HG03378 (cell line): ENCODE measurements at regions not wholly inside any gene's neighbourhood (a gene's known extent, or its start where the extent isn't known, plus 50 kb on each side); places are given as distances from the start of the nearest gene placed in this dataset.
"Not testable (repeated sequence)": the region's sequence is repeated elsewhere in the genome, so short reads cannot be mapped to it uniquely, and the experiment has no call there.

Experiments used
- ATAC-seq: cut with Tn5 transposase; IDR thresholded peaks from one replicate; pipeline ENCODE4 v1.9.1; 2021; ENCODE audit warnings: mild to moderate bottlenecking, moderate library complexity; ENCODE audit not compliant: unreplicated experiment

DNA sequence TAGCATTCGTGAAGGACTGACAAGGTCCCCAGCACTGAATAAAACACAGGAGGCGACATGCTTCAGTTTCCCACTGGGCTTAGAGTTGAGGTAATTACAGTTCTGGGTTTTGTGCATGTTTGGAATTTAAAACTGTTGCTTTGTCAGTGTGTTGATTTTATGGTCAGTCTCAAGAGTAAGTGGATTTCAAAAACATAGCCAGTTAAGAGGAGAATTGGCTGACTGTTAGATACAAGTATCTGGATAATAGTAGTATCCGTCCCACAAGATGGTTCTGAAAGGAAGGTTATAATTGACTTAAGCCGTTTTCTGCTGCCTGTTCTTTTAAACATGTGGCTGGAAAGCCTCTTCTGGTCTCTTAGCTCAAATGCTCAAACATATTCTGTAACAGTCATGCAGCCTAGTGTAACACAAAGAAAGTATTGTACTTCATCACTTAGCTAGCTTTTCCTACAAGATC is 170.9 kb downstream of the POLR1F start:
- no peak for ATAC-seq

DNA sequence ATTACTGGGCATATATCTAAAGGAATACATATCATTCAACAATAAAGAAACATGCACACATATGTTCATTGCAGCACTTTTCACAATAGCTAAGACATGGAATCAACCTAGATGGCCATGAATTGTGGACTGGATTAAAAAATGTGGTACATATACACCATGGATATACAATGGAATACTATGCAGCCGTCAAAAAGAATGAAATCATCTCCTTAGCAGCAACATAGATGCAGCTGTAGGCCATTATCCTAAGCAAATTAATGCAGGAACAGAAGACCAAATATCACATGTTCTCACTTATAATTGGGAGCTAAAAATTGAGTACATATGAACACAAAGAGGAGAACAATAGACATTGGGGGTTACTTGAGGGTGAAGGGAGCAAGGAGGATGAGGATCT is 175.6 kb downstream of the POLR1F start:
- ATAC-seq: no peak

DNA sequence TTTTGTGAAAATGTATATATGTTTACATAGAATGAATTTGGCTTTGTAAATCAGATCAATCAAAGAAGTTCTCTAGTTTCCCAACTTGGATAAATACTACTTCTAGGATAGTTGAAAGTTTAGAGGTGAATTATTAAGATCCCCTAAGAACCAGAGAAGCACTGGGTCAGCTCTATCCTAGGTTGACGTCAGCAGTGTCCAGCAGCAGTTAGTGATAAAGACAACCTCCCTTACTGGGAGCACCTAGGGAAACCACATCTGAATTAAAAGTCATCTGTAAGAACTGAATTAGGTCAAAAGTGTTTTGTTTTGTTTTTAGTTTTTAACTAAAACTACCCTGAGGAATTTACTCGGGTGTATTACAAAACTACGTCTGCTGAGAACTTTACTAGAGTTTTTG is 178.0 kb downstream of the POLR1F start:
- ATAC-seq: no peak

DNA sequence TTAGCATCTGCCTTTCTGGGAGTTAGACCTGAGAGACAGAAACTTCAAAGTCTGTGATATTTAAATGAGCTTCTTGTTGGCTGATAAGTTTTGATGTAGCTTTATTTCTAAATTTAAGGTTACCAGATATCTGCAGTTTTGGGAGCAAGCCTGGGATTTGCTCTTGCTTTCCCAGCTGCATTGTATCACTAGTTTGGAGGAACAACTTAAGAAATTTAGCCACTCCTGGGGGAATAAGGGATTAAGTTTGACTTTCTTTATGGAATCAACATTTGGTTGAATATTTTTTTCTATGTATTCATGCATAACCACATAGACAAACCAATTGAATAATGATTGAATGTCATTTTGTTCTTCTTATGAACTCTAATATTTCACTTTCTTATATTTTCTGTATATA is 178.6 kb downstream of the POLR1F start:
- no peak for ATAC-seq

DNA sequence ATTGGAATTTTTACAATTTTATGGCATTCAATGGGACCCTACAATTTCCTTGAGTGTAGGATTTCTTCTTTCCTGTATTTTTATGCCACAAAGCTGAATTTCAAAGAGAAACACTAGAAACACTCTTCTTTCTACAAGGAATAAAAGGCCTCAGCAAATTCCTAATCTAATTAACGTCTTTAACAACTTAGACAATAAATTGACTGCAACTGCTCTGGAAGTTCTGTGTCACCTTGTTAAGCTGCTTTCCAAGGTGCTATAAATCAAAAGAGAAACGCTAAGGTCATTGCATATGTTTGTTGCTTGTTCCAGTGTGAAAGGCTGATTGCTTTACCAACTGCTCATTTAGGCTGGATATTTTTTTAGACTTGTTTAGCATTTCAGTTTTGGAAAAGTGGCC is 182.2 kb downstream of the POLR1F start:
- no peak for ATAC-seq

DNA sequence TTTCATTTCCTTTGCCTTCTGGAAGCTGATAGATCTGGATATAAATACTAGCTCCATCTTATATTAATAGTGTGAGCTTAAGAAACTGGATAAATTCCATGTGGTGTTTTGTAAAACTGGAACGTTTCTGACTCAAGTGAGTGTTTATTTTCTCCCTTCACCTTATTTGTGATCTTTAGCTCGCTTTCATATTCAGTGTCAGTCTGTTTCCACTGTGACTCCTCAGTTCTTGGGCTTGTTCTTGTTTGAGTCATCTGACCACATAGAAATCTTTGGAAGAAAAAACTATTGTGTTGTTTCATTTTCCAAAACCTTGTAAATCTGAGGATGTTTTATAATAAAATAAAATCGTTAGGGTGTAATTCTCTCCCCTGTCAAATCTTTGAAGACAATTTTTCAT is 186.4 kb downstream of the POLR1F start:
- no peak for ATAC-seq

DNA sequence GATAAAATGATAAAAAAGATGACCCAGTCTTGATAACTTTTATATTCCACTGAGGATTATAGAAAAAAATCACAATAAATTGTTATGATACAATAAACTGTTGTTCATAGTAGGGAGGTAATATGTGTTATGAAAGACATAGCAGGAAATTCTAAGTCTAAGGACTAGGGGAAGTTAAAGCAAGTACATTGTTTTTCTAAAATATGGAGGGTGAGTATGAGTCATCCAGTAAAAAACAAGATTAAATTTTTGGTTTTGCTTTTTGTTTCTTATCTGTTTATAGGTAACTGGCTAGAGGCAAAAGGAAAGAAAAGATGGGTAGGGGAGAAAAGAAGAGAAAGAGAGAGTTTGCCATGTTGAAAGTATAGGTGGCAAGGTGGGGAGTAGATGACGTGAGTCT is 188.4 kb downstream of the POLR1F start:
- no peak for ATAC-seq

DNA sequence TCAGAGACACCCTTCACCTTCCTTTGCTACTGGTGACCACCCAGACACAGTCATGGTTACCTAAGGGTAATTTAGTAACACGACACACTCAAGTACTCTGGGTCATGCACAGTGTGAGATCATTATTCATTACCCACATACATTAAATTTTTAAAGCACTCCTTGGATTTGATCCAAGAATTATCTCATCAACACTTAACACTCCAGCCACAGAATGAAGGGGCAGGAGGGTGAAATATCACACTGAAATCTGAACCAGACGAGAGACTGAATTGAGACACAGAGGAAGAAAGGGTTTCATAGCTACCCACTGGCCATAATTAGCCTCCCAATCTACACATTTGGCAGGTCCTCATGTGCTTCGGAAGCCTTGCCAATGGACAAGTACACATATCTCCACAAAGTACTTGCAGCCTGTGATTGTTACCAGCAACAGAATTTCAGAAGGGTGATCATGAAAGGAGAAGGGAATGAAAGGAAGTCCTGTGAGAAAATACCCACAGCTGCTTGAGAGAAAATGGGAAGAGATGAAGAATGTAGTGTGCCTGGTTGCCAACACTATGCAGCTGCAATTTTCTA is 189.3 kb downstream of the POLR1F start:
- ATAC-seq: no peak

DNA sequence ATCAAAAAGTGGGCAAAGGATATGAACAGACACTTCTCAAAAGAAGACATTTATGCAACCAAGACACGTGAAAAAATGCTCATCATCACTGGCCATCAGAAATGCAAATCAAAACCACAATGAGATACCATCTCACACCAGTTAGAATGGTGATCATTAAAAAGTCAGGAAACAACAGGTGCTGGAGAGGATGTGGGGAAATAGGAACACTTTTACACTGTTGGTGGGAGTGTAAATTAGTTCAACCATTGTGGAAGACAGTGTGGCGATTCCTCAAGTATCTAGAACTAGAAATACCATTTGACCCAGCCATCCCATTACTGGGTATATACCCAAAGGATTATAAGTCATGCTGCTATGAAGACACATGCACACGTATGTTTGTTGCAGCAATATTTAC is 191.3 kb downstream of the POLR1F start:
- ATAC-seq: not testable (repeated sequence)

DNA sequence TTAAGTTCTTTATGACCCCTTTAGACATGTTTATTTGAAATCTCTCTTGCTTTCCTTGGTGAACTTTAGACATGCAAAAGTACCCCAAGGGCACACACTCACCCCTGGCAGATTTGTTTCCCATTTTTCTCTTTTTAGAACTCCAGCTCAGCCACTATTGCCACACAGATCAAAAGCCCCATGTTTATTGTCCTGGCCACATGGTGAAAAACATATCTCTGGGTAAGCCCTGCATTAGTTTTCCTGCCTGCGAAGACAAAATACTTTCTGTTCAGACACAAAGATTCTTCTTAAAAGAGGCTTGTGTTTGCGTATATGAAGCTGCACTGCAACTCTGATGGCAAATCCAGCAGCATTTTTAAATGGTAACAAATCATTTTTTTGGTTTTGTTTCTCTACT is 200.0 kb downstream of the POLR1F start:
- no peak for ATAC-seq

DNA sequence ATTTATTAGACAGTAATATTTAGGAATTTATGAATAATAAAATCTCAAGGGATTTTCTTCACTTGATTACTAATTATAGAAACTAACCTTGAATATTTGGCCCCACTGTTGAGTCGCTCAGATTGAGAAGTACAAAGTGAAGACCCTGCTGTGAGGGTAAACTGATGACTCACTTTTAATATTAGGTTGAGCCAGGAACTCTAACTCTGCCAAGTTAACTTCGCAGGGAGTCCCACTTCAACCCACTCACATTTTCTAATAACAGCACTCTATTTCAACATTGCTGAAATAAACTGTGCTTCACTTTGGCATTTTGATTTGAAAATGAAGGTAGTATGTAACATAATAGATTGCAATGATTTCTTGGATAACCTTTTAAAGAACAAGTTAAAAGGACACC is 200.7 kb downstream of the POLR1F start:
- no peak for ATAC-seq

DNA sequence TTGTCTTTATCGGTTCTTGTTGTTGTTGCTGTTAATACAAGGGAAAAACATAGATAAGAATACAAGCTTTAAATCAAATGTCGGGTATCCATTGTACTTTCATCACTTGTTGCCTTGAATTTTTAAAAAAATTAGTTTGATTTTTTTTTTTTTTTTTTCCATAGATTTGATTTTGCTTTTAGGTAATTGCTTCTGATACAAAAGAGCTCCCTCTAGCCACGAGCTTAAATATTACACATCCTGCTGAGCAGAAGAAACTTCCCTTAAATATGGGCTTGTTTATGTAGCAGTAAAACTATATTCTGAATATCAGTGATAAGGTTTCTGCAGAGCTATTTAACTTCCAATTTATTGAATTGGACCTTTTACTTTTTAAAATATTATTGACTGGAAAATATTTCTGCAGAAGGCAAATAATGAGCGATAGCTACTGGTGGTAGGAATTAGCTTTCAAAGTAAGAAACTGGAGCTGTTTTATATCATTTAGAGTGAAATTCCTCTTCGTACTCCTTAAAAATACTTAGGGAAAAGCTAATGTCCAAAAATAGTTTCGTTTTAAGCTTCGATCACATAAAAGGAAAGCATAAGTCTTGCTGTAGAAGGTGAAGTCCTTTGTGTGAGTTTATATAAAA is 216.9 kb downstream of the POLR1F start:
- no peak for ATAC-seq

DNA sequence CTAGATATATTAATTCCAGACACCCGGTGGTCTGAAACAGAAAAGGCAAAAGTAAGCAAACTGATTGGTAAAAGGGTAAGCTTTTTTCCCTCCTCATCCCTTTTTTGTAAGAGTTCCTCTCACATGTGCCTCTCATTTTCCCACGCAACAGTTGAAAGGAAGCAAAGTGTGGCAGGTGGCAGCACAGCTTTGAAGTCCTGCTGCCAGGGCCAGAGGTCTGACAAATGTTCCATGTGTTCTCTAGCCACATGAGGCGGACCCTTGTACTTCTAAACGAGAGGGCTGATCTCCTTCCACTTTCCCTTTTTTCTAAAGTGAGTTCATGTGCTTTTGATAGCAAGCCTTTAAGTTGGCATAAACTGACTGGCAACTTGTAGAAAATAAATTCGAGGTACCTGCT is 217.5 kb downstream of the POLR1F start:
- no peak for ATAC-seq

DNA sequence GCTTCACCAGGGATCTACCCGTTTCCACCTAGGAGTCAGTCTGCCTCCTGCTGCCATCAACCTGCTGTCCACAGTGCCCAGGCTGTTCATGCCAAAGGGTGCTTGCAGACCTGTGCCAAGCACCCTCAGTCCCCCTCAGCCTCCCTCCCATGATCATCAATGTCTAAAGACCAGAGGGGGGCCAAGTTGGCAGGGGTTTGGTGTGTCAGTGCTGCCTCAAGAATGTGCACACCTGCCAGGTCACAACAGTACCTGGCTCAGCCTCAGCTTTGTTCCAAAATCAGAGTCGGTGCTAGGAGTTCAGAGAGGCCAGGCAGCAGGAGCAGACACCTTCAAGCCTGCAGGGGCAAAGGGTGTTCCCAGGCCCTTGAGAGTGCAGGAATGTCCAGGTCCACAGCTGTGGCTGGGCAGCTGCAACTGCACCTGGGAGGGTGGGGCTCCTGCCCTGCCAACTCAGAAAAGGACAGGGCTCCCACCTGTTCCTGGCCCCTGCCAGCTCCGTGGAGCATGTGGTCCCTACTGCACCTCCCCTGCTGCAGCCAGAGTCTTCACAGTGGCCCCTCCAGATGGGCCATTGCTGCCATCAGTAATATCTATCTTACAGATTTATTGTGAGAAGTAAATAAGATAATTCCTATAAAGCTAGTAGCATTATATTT is 219.5 kb downstream of the POLR1F start:
- no peak for ATAC-seq

DNA sequence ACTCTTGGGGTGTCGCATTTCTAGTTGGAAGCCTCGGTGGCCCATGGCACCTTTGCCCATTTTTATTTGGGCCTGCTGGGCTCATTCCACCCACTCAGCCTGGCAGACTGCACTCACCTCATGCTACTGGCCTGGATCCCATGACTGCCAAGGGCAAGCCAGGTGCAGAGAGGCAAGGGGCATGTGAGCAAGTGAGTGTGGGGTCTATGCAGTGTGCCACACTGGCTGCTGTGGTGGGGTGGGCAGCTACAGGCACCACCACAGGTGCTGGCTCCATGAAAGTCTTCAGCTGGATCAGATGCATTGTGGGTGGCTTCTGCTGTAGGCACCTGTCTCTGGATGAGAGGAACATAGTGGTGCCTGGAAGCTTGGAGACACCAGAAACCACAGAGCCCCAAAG is 220.8 kb downstream of the POLR1F start:
- ATAC-seq: no peak

DNA sequence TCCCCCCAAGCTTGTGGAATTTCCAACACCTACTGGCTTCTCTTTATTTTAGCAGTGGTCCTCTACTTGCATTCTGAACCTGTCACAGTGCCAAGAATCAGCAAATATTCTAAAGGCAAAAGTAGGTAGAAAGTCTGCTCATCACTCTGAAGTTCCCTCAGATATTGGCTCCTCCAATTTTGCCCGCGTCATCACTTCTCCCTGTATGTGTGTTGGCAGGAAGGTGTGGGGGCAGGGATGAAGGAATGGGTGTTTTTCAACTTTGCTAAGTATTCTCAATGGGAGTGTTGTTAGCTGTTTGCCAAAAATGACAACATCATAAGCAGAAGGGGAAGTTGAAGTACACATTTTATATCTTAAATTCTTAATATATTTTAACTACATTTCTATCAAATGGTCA is 226.2 kb downstream of the POLR1F start:
- no peak for ATAC-seq

DNA sequence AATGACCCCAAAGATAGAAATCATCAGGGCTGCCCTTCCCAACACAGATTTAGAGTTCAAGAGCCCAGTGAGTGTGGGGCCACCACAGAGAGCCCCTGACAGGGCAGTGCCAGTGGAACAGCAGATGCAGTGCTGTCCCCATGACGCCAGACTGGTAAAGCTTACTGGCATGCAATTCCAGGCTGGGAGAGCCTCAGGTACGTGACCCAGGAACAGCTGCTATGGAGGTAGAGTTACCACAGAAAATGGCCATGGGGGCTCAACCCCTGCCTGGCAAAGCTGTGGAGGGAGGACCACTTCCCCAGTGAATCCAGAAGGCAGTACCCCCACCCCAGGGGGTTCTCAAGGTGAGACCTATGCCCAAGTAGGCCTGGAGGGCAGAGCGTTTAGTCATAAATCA is 228.5 kb downstream of the POLR1F start:
- ATAC-seq: no peak

DNA sequence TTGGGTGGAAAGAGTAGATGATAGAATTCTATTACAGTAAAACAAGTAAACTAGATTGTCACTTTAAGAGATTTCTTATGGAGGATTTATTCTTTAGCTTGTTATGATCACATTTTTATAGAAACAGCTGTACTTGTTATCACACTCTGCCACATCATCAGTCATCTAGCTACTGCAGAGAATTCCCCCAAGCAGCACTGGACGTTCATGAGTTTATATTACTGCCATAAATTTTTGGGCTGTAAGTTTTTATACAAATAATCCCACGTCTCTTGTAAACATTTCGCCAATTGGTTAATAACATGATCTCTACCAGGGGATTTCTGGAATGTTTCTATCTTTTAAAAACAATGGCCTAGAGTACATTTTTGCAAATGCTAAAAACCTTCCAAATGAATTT is 238.8 kb downstream of the POLR1F start:
- ATAC-seq: no peak

DNA sequence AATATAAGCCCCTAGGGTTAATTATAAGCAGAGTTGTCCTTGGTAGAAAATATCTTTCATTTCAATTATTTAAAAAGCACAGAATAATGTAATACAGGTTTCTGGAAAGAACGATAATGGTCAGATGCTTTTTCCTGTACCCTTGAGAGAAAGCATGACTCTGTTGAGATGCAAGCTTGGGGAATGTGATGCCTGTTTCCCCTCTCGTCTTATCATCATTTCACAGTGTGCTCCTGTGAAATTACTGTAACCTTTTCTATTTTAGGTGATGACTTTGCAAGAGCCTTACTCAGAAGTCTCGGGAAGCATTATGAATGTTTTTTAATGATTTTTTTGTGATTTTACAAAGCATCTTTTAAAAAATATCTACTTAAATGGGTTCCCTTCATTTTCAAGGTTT is 243.0 kb downstream of the POLR1F start:
- no peak for ATAC-seq

DNA sequence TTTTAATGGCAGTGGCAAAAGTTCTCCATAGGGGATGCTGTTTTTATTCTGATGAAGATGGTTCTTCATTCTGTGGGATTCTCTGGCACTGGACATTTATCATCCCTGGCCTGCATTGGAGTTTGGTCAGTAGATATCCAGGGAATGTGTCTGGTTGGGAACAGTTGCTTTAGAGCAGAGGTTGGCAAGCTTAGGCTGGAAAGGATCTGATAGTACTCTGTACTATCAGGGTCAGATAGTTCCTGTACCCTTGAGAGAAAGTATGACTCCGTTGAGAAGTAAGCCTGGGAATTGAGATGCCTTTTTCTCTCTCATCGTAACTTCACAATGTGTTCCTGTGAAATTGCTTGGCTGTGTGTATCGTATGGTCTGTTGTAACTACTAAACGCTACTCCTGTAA is 244.1 kb downstream of the POLR1F start:
- no peak for ATAC-seq

DNA sequence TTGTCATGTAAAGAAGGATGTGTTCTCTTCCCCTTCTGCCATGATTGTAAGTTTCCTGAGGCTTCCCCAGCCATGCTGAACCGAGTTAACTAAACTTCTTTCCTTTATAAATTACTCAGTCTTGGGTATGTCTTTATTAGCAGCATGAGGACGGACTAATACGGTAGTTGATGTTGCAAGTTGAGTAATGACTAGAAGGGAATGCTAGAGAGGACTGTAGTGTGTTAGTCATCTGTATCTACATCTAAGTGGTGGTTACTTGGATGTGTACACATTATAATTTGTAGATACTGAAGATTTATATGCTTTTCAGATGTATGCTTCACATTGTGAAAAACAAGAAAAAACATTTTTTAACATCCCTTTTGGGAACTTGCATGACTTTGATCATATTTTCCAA is 244.6 kb downstream of the POLR1F start:
- ATAC-seq: no peak

DNA sequence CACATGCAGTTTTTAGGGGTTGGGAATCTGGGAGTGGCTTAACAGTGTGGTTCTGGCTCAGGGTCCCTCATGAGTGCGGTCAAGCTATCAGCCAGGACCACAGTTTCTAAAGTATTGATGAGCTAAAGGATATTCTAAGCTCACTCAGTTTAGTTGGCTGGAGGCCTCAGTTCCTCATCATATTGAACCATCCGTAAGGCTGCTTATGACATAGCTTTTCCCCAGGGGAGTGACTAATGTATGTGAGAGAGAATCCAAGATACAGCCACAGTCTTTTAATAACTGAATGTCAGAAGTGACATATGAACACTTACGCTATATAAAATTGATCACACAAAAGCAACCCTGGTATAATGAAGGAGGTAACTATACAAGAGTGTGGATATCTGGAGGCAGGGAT is 245.3 kb downstream of the POLR1F start:
- no peak for ATAC-seq

DNA sequence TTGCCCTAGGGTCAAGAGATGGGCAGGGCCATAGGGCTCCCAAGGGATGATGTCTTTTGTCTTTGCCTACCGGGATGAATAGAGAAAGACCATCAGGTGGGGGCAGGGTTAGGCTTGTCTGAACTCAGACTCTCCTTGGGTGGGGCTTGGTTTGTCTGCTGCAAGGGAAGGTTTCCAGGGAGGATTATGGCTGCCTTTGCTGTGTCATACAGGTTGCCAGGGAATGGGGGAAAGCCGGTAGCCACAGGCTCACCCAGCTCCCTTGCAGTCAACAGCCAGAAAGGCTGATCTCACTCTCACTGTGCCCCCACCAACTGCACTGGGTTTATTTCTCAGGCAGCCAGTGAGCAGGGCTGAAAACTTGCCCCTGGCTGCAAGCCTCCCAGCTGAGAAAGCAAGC is 253.2 kb downstream of the POLR1F start:
- ATAC-seq: no peak
